ENCODE measurements at regions not wholly inside any gene's neighbourhood (a gene's known extent, or its start where the extent isn't known, plus 50 kb on each side); places are given as distances from the start of the nearest gene placed in this dataset.

GRCh38 chr3:154668187-154668586 is 238.2 kb upstream of the GPR149 start:
- no peak for DNase-seq
- intact Hi-C loops (cut with DNase I; ENCODE audit: low total_unique reads), result no loop called here
- no peaks in the 10 kb centered on the region for H3K4me1 ChIP-seq
- no peaks in the 10 kb centered on the region for H3K9me3 ChIP-seq
- no peak overlapping the region for H3K4me3 ChIP-seq
- no peaks in the 10 kb centered on the region for H3K27me3 ChIP-seq
- WGBS, 5 donors, result 41 to 60% (median 49%) methylated on average over 2 of the region's 2 CpGs
- H3K27ac ChIP-seq, result no peak overlapping the region
- H3K36me3 ChIP-seq, result no peaks in the 10 kb centered on the region
- TF ChIP-seq POLR2AphosphoS5 (IDR thresholded peaks at IDR 0.05), result no peak
- no peak for TF ChIP-seq EP300 (IDR thresholded peaks at IDR 0.05)
- TF ChIP-seq POLR2A (IDR thresholded peaks at IDR 0.05), result no peak
- TF ChIP-seq CTCF (IDR thresholded peaks at IDR 0.05), result no peak

GRCh38 chr3:154666542-154666941 is 236.6 kb upstream of the GPR149 start:
- Histone ChIP-seq H3K4me1 (no peaks in the 10 kb centered on the region), H3K9me3 (no peaks in the 10 kb centered on the region), H3K36me3 (no peaks in the 10 kb centered on the region), H3K27ac (no peak overlapping the region), H3K4me3 (no peak overlapping the region), H3K27me3 (no peaks in the 10 kb centered on the region)
- 86 to 94% (median 93%) methylated on average over 3 of the region's 3 CpGs for WGBS, 5 donors
- DNase-seq, result no peak
- intact Hi-C loops (cut with DNase I; ENCODE audit: low total_unique reads), result no loop called here
- no peak for TF ChIP-seq CTCF (IDR thresholded peaks at IDR 0.05)
- no peak for TF ChIP-seq EP300 (IDR thresholded peaks at IDR 0.05)
- TF ChIP-seq POLR2A (IDR thresholded peaks at IDR 0.05), result no peak
- TF ChIP-seq POLR2AphosphoS5 (IDR thresholded peaks at IDR 0.05), result no peak

GRCh38 chr3:154664714-154665113 is 234.7 kb upstream of the GPR149 start:
- H3K4me3 ChIP-seq, result no peak overlapping the region
- H3K4me1 ChIP-seq, result no peaks in the 10 kb centered on the region
- H3K36me3 ChIP-seq, result no peaks in the 10 kb centered on the region
- intact Hi-C loops (cut with DNase I; ENCODE audit: low total_unique reads), result no loop called here
- H3K27ac ChIP-seq, result no peak overlapping the region
- no peak for DNase-seq
- TF ChIP-seq CTCF (IDR thresholded peaks at IDR 0.05), result no peak
- TF ChIP-seq POLR2AphosphoS5 (IDR thresholded peaks at IDR 0.05), result no peak
- no peak for TF ChIP-seq EP300 (IDR thresholded peaks at IDR 0.05)
- TF ChIP-seq POLR2A (IDR thresholded peaks at IDR 0.05), result no peak
- H3K27me3 ChIP-seq, result no peaks in the 10 kb centered on the region
- no peaks in the 10 kb centered on the region for H3K9me3 ChIP-seq

- no peaks in the 10 kb centered on the region for H3K9me3 ChIP-seq
- no peak for TF ChIP-seq CTCF (IDR thresholded peaks at IDR 0.05)
- no peak for TF ChIP-seq EP300 (IDR thresholded peaks at IDR 0.05)
- no peak for TF ChIP-seq POLR2AphosphoS5 (IDR thresholded peaks at IDR 0.05)
- TF ChIP-seq POLR2A (IDR thresholded peaks at IDR 0.05), result no peak
- intact Hi-C loops (cut with DNase I; ENCODE audit: low total_unique reads), result no loop called here
- H3K27ac ChIP-seq, result no peak overlapping the region
- H3K4me1 ChIP-seq, result no peaks in the 10 kb centered on the region
- H3K27me3 ChIP-seq, result no peaks in the 10 kb centered on the region
- no peak for DNase-seq
- H3K36me3 ChIP-seq, result no peaks in the 10 kb centered on the region
- H3K4me3 ChIP-seq, result no peak overlapping the region
- 62 to 71% (median 67%) methylated on average over 3 of the region's 3 CpGs for WGBS, 5 donors
Measured at GRCh38 chr3:154662851-154663250, 232.9 kb upstream of the GPR149 start.

Data from stomach (tissue), 8 donors.